ENCODE measurements at regions not wholly inside any gene's neighbourhood (a gene's known extent, or its start where the extent isn't known, plus 50 kb on each side); places are given as distances from the start of the nearest gene placed in this dataset.

GRCh38 chr17:77460514-77461046 is 319.8 kb downstream of the SEC14L1 start:
- in situ Hi-C loops (cut with MboI; ENCODE audit: low pct_unique_long_range_greater_than_20kb, low sequenced_read_pairs, unreplicated experiment), result no loop called here
- DNase-seq (ENCODE audit: low spot score), result no peak
- no peak for TF ChIP-seq CTCF (IDR thresholded peaks at IDR 0.05; ENCODE audit: extremely low read depth, insufficient read depth, missing control alignments)

- DNase-seq (ENCODE audit: low spot score), result no peak
- no peak for TF ChIP-seq CTCF (IDR thresholded peaks at IDR 0.05; ENCODE audit: extremely low read depth, insufficient read depth, missing control alignments)
- in situ Hi-C loops (cut with MboI; ENCODE audit: low pct_unique_long_range_greater_than_20kb, low sequenced_read_pairs, unreplicated experiment), result no loop called here
These were observed 320.7 kb downstream of the SEC14L1 start for GRCh38 chr17:77461277-77462057.

- in situ Hi-C loops (cut with MboI; ENCODE audit: low pct_unique_long_range_greater_than_20kb, low sequenced_read_pairs, unreplicated experiment), result no loop called here
- DNase-seq (ENCODE audit: low spot score), result peak; percentile 66
- no peak for TF ChIP-seq CTCF (IDR thresholded peaks at IDR 0.05; ENCODE audit: extremely low read depth, insufficient read depth, missing control alignments)
These were observed 321.3 kb downstream of the SEC14L1 start for GRCh38 chr17:77462090-77462489.

DNA sequence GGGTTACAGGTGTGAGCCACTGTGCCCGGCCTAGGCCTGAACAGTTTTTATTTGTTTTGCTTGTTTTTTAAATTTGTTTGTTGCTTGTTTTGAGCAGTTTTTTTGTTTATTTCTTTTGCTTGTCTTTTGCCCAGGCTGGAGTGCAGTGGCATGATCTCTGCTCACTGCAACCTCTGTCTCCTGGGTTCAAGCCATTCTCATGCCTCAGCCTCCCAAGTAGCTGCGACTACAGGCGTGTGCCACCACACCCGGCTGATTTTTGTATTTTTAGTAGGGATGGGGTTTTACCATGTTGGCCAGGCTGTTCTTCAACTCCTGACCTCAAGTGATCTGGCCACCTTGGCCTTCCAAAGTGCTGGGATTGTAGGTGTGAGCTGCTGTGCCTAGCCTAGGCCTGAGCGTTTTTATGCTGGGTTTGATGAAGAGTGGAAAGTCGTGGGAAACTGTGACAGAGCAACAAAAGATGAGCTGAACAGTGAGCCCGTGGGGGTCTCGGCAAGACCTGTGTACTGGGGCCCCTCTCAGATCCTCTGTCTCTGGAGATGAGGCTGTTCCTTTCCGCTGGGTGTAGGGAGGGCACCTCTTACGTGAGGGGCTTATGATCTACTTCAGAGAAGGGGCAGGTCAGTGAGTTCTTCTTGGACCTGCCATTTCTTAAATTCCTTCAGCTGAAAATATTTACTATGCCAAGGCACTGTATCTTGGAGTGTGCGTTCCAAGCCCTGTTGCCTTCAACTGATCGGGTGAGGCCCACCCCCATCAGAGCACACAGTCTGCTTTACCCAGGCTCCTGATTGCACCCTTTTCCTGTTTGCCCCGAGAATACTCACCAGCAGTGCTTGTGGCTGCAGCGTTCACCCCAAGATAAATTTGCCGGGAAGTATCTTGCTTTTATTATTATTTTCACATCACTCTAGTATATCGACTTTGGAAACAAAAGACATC is 322.1 kb downstream of the SEC14L1 start:
- in situ Hi-C loops (cut with MboI; ENCODE audit: low pct_unique_long_range_greater_than_20kb, low sequenced_read_pairs, unreplicated experiment), result no loop called here
- no peak for TF ChIP-seq CTCF (IDR thresholded peaks at IDR 0.05; ENCODE audit: extremely low read depth, insufficient read depth, missing control alignments)
- DNase-seq (ENCODE audit: low spot score), result no peak

GRCh38 chr17:77464988-77465357 is 324.2 kb downstream of the SEC14L1 start:
- in situ Hi-C loops (cut with MboI; ENCODE audit: low pct_unique_long_range_greater_than_20kb, low sequenced_read_pairs, unreplicated experiment), result no loop called here
- TF ChIP-seq CTCF (IDR thresholded peaks at IDR 0.05; ENCODE audit: extremely low read depth, insufficient read depth, missing control alignments), result no peak
- DNase-seq (ENCODE audit: low spot score), result no peak

- in situ Hi-C loops (cut with MboI; ENCODE audit: low pct_unique_long_range_greater_than_20kb, low sequenced_read_pairs, unreplicated experiment), result no loop called here
- no peak for TF ChIP-seq CTCF (IDR thresholded peaks at IDR 0.05; ENCODE audit: extremely low read depth, insufficient read depth, missing control alignments)
- DNase-seq (ENCODE audit: low spot score), result peak; percentile 86
These were observed 324.7 kb downstream of the SEC14L1 start for GRCh38 chr17:77465358-77466041.

Measured in GM13977 (cell line).